HEK293 (cell line): ENCODE measurements at regions not wholly inside any gene's neighbourhood (a gene's known extent, or its start where the extent isn't known, plus 50 kb on each side); places are given as distances from the start of the nearest gene placed in this dataset.

ENCODE experiments used
- CTCF ChIA-PET: fragments of 350-600 bp; formaldehyde crosslinking; extraction: SDS; loops from one replicate; lab custom pipeline; 2021; ENCODE audit warnings: antibody characterized with exemption; lab: Yijun Ruan, JAX
- POLR2A ChIA-PET: fragments of 300-600 bp; formaldehyde crosslinking; extraction: SDS; loops from one replicate; lab custom pipeline; 2020; ENCODE audit warnings: antibody characterized with exemption, inconsistent platforms; lab: Yijun Ruan, JAX
- H3K27ac ChIP-seq: fragments of 200-500 bp; sonication (Bioruptor generic); 2 replicates; pipeline ENCODE4 v1.5.1; 2014; ENCODE audit warnings: low read depth, low read length, control low read depth, inconsistent platforms; ENCODE audit errors: extremely low read depth
- H3K36me3 ChIP-seq, 2 experiments: fragments of 200-500 bp in 1 of 2; sonication (Bioruptor generic) in 1 of 2; 1 replicate in 1 of 2; 2 replicates in 1 of 2; pipeline ENCODE4 v1.5.1; 2014 to 2017; ENCODE audit warnings: inconsistent platforms in 2 of 2, low read length in 2 of 2; ENCODE audit not compliant: control insufficient read depth in 2 of 2, insufficient read depth in 1 of 2
- H3K4me1 ChIP-seq: fragments of 200-500 bp; sonication (Bioruptor generic); 2 replicates; pipeline ENCODE4 v1.5.1; 2014; ENCODE audit warnings: mild to moderate bottlenecking, low read length, inconsistent platforms; ENCODE audit not compliant: control insufficient read depth, insufficient read depth
- H3K4me3 ChIP-seq: 2 replicates; pipeline ENCODE4 v1.5.1; 2011; ENCODE audit warnings: low read depth, mild to moderate bottlenecking, control low read depth, low read length, moderate library complexity
- H3K9me3 ChIP-seq: fragments of 200-500 bp; sonication (Bioruptor generic); 2 replicates; pipeline ENCODE4 v1.5.1; 2014; ENCODE audit warnings: low read depth, low read length, inconsistent platforms; ENCODE audit not compliant: control insufficient read depth, insufficient read depth
- GLI4 ChIP-seq: fragments of 450-650 bp; formaldehyde crosslinking; IDR thresholded peaks from 2 replicates; pipeline ENCODE4 v1.5.1; 2016; ENCODE audit warnings: missing biosample characterization, missing genetic modification characterization
- KLF1 ChIP-seq: fragments of 450-650 bp; formaldehyde crosslinking; IDR thresholded peaks from 2 replicates; pipeline ENCODE4 v1.5.1; 2016; ENCODE audit warnings: missing biosample characterization, missing genetic modification characterization
- MYNN ChIP-seq: fragments of 450-650 bp; formaldehyde crosslinking; IDR thresholded peaks from 2 replicates; pipeline ENCODE4 v1.5.1; 2016; ENCODE audit warnings: missing biosample characterization, missing genetic modification characterization, borderline replicate concordance
- RBAK ChIP-seq: fragments of 450-650 bp; formaldehyde crosslinking; IDR thresholded peaks from 2 replicates; pipeline ENCODE4 v1.5.1; 2016; ENCODE audit warnings: missing biosample characterization, missing genetic modification characterization
- SALL2 ChIP-seq: fragments of 450-650 bp; formaldehyde crosslinking; IDR thresholded peaks from 2 replicates; pipeline ENCODE4 v1.5.0; 2017; ENCODE audit warnings: missing biosample characterization, mild to moderate bottlenecking, missing genetic modification characterization, borderline replicate concordance
- ZBTB17 ChIP-seq: fragments of 450-650 bp; formaldehyde crosslinking; IDR thresholded peaks from 2 replicates; pipeline ENCODE4 v1.5.1; 2016; ENCODE audit warnings: missing biosample characterization, missing genetic modification characterization
- ZFP41 ChIP-seq: fragments of 450-650 bp; formaldehyde crosslinking; IDR thresholded peaks from 2 replicates; pipeline ENCODE4 v1.5.1; 2016; ENCODE audit warnings: missing biosample characterization, missing genetic modification characterization, borderline replicate concordance
- ZNF132 ChIP-seq: fragments of 450-650 bp; formaldehyde crosslinking; IDR thresholded peaks from 2 replicates; pipeline ENCODE4 v1.5.1; 2017; ENCODE audit warnings: missing biosample characterization, missing genetic modification characterization, borderline replicate concordance
- ZNF202 ChIP-seq: fragments of 450-650 bp; formaldehyde crosslinking; IDR thresholded peaks from 2 replicates; pipeline ENCODE4 v1.5.1; 2016; ENCODE audit warnings: missing biosample characterization, missing genetic modification characterization, borderline replicate concordance
- ZNF302 ChIP-seq: fragments of 450-650 bp; formaldehyde crosslinking; IDR thresholded peaks from 2 replicates; pipeline ENCODE4 v1.5.1; 2016; ENCODE audit warnings: missing biosample characterization, missing genetic modification characterization, low read depth
- ZNF350 ChIP-seq: fragments of 450-650 bp; formaldehyde crosslinking; IDR thresholded peaks from 2 replicates; pipeline ENCODE4 v1.5.0; 2017; ENCODE audit warnings: missing biosample characterization, mild to moderate bottlenecking, missing genetic modification characterization
- ZNF354C ChIP-seq: fragments of 450-650 bp; formaldehyde crosslinking; IDR thresholded peaks from 2 replicates; pipeline ENCODE4 v1.5.1; 2016; ENCODE audit warnings: missing biosample characterization, missing genetic modification characterization, low read depth, borderline replicate concordance
- ZNF394 ChIP-seq: fragments of 450-650 bp; formaldehyde crosslinking; IDR thresholded peaks from 2 replicates; pipeline ENCODE4 v1.5.1; 2016; ENCODE audit warnings: missing biosample characterization, missing genetic modification characterization, mild to moderate bottlenecking, moderate library complexity, borderline replicate concordance
- ZNF558 ChIP-seq: fragments of 450-650 bp; formaldehyde crosslinking; IDR thresholded peaks from 2 replicates; pipeline ENCODE4 v1.5.1; 2016; ENCODE audit warnings: missing biosample characterization, missing genetic modification characterization
- ZNF623 ChIP-seq: fragments of 450-650 bp; formaldehyde crosslinking; IDR thresholded peaks from 2 replicates; pipeline ENCODE4 v1.5.1; 2016; ENCODE audit warnings: missing biosample characterization, missing genetic modification characterization
- ZNF654 ChIP-seq: fragments of 450-650 bp; formaldehyde crosslinking; IDR thresholded peaks from 2 replicates; pipeline ENCODE4 v1.5.1; 2016; ENCODE audit warnings: low read depth, missing biosample characterization, missing genetic modification characterization
- ZNF768 ChIP-seq: fragments of 450-650 bp; formaldehyde crosslinking; IDR thresholded peaks from 2 replicates; pipeline ENCODE4 v1.5.1; 2018; ENCODE audit warnings: missing biosample characterization, mild to moderate bottlenecking, missing genetic modification characterization
- TF ChIP-seq, protein P1 (sequence below): fragments of 450-650 bp; formaldehyde crosslinking; IDR thresholded peaks from 2 replicates; pipeline ENCODE4 v1.5.1; 2016; ENCODE audit warnings: missing biosample characterization, missing genetic modification characterization
- TF ChIP-seq, protein P2 (sequence below): fragments of 450-650 bp; formaldehyde crosslinking; IDR thresholded peaks from 2 replicates; pipeline ENCODE4 v1.5.0; 2017; ENCODE audit warnings: missing biosample characterization, missing genetic modification characterization, borderline replicate concordance
- TF ChIP-seq, protein P3 (sequence below): fragments of 450-650 bp; formaldehyde crosslinking; IDR thresholded peaks from 2 replicates; pipeline ENCODE4 v1.5.1; 2016; ENCODE audit warnings: missing biosample characterization, missing genetic modification characterization
- TF ChIP-seq, protein P4 (sequence below): fragments of 450-650 bp; formaldehyde crosslinking; conservative IDR thresholded peaks from 2 replicates; pipeline ENCODE4 v1.5.1; 2016; ENCODE audit warnings: low read depth, missing biosample characterization, missing genetic modification characterization
- TF ChIP-seq, protein P5 (sequence below): fragments of 450-650 bp; formaldehyde crosslinking; IDR thresholded peaks from 2 replicates; pipeline ENCODE4 v1.5.1; 2016; ENCODE audit warnings: missing biosample characterization, missing genetic modification characterization

DNA sequence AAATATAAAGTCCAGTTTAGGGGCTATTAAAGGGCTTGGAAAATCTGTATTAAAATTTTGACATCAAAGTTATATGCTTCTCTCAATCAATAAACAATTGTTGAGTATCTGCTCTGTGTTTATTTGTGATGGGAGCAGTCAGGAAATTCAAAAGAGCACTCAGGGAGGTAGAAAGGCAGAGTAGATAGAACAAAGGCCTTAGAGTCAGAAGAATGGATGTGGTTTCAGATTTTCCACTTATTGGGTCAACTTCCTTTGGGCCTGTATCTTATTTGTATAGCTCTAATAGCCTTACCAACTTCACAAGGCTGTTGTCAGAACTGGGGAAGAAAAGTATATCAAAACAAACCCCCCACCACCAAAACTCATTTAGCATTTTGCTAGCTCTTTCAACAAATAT lies 302.6 kb downstream of the SPRY2 start:
- H3K4me1 ChIP-seq = no peaks in the 10 kb centered on the region; the same call in 1 of the 2 replicates
- TF ChIP-seq ZNF394 (tag by site-specific recombination) (no peak), ZFP41 (no peak), ZNF354C (no peak), RBAK (tag by site-specific recombination) (no peak), ZNF768 (tag by site-specific recombination) (no peak), ZNF350 (tag by site-specific recombination) (no peak), ZNF202 (tag by site-specific recombination) (no peak), ZNF558 (tag by site-specific recombination) (no peak), MYNN (tag by site-specific recombination) (no peak), ZNF132 (no peak), GLI4 (tag by site-specific recombination) (no peak)
- TF ChIP-seq, protein P1, sequence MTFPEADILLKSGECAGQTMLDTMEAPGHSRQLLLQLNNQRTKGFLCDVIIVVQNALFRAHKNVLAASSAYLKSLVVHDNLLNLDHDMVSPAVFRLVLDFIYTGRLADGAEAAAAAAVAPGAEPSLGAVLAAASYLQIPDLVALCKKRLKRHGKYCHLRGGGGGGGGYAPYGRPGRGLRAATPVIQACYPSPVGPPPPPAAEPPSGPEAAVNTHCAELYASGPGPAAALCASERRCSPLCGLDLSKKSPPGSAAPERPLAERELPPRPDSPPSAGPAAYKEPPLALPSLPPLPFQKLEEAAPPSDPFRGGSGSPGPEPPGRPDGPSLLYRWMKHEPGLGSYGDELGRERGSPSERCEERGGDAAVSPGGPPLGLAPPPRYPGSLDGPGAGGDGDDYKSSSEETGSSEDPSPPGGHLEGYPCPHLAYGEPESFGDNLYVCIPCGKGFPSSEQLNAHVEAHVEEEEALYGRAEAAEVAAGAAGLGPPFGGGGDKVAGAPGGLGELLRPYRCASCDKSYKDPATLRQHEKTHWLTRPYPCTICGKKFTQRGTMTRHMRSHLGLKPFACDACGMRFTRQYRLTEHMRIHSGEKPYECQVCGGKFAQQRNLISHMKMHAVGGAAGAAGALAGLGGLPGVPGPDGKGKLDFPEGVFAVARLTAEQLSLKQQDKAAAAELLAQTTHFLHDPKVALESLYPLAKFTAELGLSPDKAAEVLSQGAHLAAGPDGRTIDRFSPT = no peak
- TF ChIP-seq, protein P2, sequence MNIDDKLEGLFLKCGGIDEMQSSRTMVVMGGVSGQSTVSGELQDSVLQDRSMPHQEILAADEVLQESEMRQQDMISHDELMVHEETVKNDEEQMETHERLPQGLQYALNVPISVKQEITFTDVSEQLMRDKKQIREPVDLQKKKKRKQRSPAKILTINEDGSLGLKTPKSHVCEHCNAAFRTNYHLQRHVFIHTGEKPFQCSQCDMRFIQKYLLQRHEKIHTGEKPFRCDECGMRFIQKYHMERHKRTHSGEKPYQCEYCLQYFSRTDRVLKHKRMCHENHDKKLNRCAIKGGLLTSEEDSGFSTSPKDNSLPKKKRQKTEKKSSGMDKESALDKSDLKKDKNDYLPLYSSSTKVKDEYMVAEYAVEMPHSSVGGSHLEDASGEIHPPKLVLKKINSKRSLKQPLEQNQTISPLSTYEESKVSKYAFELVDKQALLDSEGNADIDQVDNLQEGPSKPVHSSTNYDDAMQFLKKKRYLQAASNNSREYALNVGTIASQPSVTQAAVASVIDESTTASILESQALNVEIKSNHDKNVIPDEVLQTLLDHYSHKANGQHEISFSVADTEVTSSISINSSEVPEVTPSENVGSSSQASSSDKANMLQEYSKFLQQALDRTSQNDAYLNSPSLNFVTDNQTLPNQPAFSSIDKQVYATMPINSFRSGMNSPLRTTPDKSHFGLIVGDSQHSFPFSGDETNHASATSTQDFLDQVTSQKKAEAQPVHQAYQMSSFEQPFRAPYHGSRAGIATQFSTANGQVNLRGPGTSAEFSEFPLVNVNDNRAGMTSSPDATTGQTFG (tag by site-specific recombination) = no peak
- TF ChIP-seq, protein P3, sequence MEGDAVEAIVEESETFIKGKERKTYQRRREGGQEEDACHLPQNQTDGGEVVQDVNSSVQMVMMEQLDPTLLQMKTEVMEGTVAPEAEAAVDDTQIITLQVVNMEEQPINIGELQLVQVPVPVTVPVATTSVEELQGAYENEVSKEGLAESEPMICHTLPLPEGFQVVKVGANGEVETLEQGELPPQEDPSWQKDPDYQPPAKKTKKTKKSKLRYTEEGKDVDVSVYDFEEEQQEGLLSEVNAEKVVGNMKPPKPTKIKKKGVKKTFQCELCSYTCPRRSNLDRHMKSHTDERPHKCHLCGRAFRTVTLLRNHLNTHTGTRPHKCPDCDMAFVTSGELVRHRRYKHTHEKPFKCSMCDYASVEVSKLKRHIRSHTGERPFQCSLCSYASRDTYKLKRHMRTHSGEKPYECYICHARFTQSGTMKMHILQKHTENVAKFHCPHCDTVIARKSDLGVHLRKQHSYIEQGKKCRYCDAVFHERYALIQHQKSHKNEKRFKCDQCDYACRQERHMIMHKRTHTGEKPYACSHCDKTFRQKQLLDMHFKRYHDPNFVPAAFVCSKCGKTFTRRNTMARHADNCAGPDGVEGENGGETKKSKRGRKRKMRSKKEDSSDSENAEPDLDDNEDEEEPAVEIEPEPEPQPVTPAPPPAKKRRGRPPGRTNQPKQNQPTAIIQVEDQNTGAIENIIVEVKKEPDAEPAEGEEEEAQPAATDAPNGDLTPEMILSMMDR = no peak
- TF ChIP-seq, all 188 proteins: peak for 0
- Histone ChIP-seq H3K27ac (no peak overlapping the region), H3K36me3 (no peaks in the 10 kb centered on the region), H3K9me3 (no peaks in the 10 kb centered on the region), H3K4me3 (no peak overlapping the region)
- CTCF ChIA-PET = no interaction called here
- POLR2A ChIA-PET = no interaction called here

DNA sequence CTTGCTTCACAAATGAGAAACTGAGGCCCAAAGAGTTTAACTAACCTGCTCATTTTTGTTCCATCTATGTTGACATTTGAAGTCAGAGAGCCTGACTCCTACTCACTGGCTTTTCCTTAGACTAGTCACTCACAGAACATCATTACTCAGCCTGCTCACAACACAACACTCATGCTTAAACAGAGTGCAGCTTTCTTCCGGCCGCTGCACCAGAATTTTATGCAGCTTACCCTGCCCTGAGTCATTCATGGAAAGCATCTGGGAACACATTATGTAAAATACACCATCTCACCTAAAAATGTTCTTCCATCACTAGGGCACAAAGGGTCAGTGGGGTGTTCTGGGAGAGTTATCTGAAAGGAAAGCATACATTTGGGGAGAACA lies 303.4 kb downstream of the SPRY2 start:
- ChIA-PET POLR2A (no interaction called here), CTCF (no interaction called here)
- no peak overlapping the region for H3K4me3 ChIP-seq
- no peaks in the 10 kb centered on the region for H3K9me3 ChIP-seq
- H3K27ac ChIP-seq = no peak overlapping the region
- H3K36me3 ChIP-seq = no peaks in the 10 kb centered on the region
- no peaks in the 10 kb centered on the region; the same call in 1 of the 2 replicates for H3K4me1 ChIP-seq
- TF ChIP-seq ZNF654 (tag by site-specific recombination) (no peak), ZNF302 (tag by site-specific recombination) (no peak), SALL2 (tag by site-specific recombination) (no peak), KLF1 (tag by site-specific recombination) (no peak), ZBTB17 (tag by site-specific recombination) (no peak), ZNF623 (no peak)
- TF ChIP-seq, protein P4, sequence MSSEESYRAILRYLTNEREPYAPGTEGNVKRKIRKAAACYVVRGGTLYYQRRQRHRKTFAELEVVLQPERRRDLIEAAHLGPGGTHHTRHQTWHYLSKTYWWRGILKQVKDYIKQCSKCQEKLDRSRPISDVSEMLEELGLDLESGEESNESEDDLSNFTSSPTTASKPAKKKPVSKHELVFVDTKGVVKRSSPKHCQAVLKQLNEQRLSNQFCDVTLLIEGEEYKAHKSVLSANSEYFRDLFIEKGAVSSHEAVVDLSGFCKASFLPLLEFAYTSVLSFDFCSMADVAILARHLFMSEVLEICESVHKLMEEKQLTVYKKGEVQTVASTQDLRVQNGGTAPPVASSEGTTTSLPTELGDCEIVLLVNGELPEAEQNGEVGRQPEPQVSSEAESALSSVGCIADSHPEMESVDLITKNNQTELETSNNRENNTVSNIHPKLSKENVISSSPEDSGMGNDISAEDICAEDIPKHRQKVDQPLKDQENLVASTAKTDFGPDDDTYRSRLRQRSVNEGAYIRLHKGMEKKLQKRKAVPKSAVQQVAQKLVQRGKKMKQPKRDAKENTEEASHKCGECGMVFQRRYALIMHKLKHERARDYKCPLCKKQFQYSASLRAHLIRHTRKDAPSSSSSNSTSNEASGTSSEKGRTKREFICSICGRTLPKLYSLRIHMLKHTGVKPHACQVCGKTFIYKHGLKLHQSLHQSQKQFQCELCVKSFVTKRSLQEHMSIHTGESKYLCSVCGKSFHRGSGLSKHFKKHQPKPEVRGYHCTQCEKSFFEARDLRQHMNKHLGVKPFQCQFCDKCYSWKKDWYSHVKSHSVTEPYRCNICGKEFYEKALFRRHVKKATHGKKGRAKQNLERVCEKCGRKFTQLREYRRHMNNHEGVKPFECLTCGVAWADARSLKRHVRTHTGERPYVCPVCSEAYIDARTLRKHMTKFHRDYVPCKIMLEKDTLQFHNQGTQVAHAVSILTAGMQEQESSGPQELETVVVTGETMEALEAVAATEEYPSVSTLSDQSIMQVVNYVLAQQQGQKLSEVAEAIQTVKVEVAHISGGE (tag by site-specific recombination) = no peak
- TF ChIP-seq, protein P5, sequence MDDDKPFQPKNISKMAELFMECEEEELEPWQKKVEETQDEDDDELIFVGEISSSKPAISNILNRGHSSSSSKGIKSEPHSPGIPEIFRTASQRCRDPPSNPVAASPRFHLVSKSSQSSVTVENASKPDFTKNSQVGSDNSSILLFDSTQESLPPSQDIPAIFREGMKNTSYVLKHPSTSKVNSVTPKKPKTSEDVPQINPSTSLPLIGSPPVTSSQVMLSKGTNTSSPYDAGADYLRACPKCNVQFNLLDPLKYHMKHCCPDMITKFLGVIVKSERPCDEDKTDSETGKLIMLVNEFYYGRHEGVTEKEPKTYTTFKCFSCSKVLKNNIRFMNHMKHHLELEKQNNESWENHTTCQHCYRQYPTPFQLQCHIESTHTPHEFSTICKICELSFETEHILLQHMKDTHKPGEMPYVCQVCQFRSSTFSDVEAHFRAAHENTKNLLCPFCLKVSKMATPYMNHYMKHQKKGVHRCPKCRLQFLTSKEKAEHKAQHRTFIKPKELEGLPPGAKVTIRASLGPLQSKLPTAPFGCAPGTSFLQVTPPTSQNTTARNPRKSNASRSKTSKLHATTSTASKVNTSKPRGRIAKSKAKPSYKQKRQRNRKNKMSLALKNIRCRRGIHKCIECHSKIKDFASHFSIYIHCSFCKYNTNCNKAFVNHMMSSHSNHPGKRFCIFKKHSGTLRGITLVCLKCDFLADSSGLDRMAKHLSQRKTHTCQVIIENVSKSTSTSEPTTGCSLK (tag by site-specific recombination) = no peak
